ENCODE measurements at regions not wholly inside any gene's neighbourhood (a gene's known extent, or its start where the extent isn't known, plus 50 kb on each side); places are given as distances from the start of the nearest gene placed in this dataset.

DNA sequence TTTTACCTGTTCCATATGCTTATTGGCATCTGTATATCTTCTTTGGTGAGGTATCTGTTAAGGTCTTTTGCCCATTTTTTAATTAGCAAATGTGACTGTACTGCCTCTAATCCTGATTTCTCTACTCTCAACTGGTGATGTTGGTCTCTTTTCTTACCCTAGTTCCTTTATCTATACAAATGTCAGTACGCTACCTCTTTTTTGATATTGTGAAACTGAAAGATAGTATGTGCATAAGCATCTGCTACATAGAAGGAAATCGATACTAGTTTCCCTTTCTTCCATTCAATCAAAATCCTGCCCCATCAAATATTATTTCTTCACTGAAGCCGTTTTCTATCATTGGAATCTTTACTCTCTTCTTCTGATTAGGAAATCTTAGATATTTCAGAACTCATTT, 194.9 kb upstream of the SPOPL start:
- TF ChIP-seq RAD21 (IDR thresholded peaks at IDR 0.05; ENCODE audit: low read depth) (no peak), TCF12 (IDR thresholded peaks at IDR 0.05; ENCODE audit: low read depth) (no peak), EP300 (IDR thresholded peaks at IDR 0.05; ENCODE audit: borderline replicate concordance) (no peak), FOXM1 (IDR thresholded peaks at IDR 0.05; ENCODE audit: borderline replicate concordance, low read depth) (no peak), ZBTB7A (IDR thresholded peaks at IDR 0.05; ENCODE audit: low read depth) (no peak), NFIC (IDR thresholded peaks at IDR 0.05) (no peak), EGR1 (IDR thresholded peaks at IDR 0.05) (no peak)
- TF ChIP-seq, protein P1, sequence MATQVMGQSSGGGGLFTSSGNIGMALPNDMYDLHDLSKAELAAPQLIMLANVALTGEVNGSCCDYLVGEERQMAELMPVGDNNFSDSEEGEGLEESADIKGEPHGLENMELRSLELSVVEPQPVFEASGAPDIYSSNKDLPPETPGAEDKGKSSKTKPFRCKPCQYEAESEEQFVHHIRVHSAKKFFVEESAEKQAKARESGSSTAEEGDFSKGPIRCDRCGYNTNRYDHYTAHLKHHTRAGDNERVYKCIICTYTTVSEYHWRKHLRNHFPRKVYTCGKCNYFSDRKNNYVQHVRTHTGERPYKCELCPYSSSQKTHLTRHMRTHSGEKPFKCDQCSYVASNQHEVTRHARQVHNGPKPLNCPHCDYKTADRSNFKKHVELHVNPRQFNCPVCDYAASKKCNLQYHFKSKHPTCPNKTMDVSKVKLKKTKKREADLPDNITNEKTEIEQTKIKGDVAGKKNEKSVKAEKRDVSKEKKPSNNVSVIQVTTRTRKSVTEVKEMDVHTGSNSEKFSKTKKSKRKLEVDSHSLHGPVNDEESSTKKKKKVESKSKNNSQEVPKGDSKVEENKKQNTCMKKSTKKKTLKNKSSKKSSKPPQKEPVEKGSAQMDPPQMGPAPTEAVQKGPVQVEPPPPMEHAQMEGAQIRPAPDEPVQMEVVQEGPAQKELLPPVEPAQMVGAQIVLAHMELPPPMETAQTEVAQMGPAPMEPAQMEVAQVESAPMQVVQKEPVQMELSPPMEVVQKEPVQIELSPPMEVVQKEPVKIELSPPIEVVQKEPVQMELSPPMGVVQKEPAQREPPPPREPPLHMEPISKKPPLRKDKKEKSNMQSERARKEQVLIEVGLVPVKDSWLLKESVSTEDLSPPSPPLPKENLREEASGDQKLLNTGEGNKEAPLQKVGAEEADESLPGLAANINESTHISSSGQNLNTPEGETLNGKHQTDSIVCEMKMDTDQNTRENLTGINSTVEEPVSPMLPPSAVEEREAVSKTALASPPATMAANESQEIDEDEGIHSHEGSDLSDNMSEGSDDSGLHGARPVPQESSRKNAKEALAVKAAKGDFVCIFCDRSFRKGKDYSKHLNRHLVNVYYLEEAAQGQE (IDR thresholded peaks at IDR 0.05; ENCODE audit: low read depth) = no peak
- TF ChIP-seq, protein P2, sequence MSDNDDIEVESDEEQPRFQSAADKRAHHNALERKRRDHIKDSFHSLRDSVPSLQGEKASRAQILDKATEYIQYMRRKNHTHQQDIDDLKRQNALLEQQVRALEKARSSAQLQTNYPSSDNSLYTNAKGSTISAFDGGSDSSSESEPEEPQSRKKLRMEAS (IDR thresholded peaks at IDR 0.05) = no peak
- TF ChIP-seq, protein P3, sequence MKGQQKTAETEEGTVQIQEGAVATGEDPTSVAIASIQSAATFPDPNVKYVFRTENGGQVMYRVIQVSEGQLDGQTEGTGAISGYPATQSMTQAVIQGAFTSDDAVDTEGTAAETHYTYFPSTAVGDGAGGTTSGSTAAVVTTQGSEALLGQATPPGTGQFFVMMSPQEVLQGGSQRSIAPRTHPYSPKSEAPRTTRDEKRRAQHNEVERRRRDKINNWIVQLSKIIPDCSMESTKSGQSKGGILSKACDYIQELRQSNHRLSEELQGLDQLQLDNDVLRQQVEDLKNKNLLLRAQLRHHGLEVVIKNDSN (IDR thresholded peaks at IDR 0.05) = no peak

Data from Ishikawa (cell line).